Keratinocyte (primary cell): ENCODE measurements at regions not wholly inside any gene's neighbourhood (a gene's known extent, or its start where the extent isn't known, plus 50 kb on each side); places are given as distances from the start of the nearest gene placed in this dataset.

Experiments
- DNase-seq: peaks from one replicate; pipeline ENCODE4 v3.0.0-alpha.2; 2011; ENCODE audit warnings: low read depth, missing footprints, low spot score
- FAIRE-seq: peaks from 2 replicates; lab custom pipeline; 2011; peaks lifted over from hg19 to GRCh38; lab: Jason Lieb, UNC
- H2AFZ ChIP-seq: 2 replicates; pipeline ENCODE4 v1.6.0; 2012; ENCODE audit warnings: low read length, control low read depth, inconsistent platforms; ENCODE audit not compliant: control insufficient read depth
- H3K27ac ChIP-seq: 2 replicates; pipeline ENCODE4 v1.5.1; 2011; ENCODE audit warnings: low read length; ENCODE audit not compliant: control insufficient read depth, insufficient read depth
- H3K27me3 ChIP-seq: 3 replicates; pipeline ENCODE4 v1.6.0; 2011; ENCODE audit warnings: low read length; ENCODE audit not compliant: control insufficient read depth, insufficient read depth; ENCODE audit errors: extremely low read depth
- H3K36me3 ChIP-seq, 2 experiments: 2 replicates in 1 of 2; 3 replicates in 1 of 2; pipeline ENCODE4 v1.5.1; 2011; ENCODE audit warnings: low read length in 2 of 2, mild to moderate bottlenecking in 1 of 2; ENCODE audit not compliant: control insufficient read depth in 2 of 2, insufficient read depth in 2 of 2; ENCODE audit errors: extremely low read depth in 1 of 2
- H3K4me1 ChIP-seq: 3 replicates; pipeline ENCODE4 v1.5.1; 2011; ENCODE audit warnings: low read length; ENCODE audit not compliant: control insufficient read depth, insufficient read depth; ENCODE audit errors: extremely low read depth
- H3K4me2 ChIP-seq: 3 replicates; pipeline ENCODE4 v1.6.0; 2011; ENCODE audit warnings: low read depth, low read length; ENCODE audit not compliant: control insufficient read depth, insufficient read depth; ENCODE audit errors: extremely low read depth
- H3K4me3 ChIP-seq, 3 experiments: fragments of 200-600 bp in 1 of 3; sonication (generic) in 1 of 3; 2 replicates in 2 of 3; 3 replicates in 1 of 3; pipeline ENCODE4 v1.5.1; 2011 to 2016; ENCODE audit warnings: low read length in 3 of 3, mild to moderate bottlenecking in 3 of 3, control low read depth in 2 of 3, inconsistent platforms in 1 of 3, low read depth in 1 of 3, mixed read lengths in 1 of 3, mixed run types in 1 of 3, moderate library complexity in 1 of 3; ENCODE audit not compliant: control insufficient read depth in 2 of 3, insufficient read depth in 2 of 3; ENCODE audit errors: extremely low read depth in 1 of 3
- H3K79me2 ChIP-seq: 2 replicates; pipeline ENCODE4 v1.6.0; 2012; ENCODE audit warnings: low read length; ENCODE audit not compliant: control insufficient read depth, insufficient read depth
- H3K9ac ChIP-seq: 3 replicates; pipeline ENCODE4 v1.6.0; 2011; ENCODE audit warnings: low read length; ENCODE audit not compliant: control insufficient read depth, insufficient read depth; ENCODE audit errors: extremely low read depth
- H3K9me1 ChIP-seq: 3 replicates; pipeline ENCODE4 v1.6.0; 2011; ENCODE audit warnings: low read length; ENCODE audit not compliant: control insufficient read depth, insufficient read depth; ENCODE audit errors: extremely low read depth
- H3K9me3 ChIP-seq: 2 replicates; pipeline ENCODE4 v1.5.1; 2012; ENCODE audit warnings: low read depth, low read length; ENCODE audit not compliant: control insufficient read depth
- H4K20me1 ChIP-seq: 3 replicates; pipeline ENCODE4 v1.6.0; 2011; ENCODE audit warnings: low read length; ENCODE audit not compliant: control insufficient read depth, insufficient read depth; ENCODE audit errors: extremely low read depth
- CTCF ChIP-seq, 3 experiments: IDR thresholded peaks in 1 of 3; conservative IDR thresholded peaks in 1 of 3; optimal IDR thresholded peaks in 1 of 3; 2 replicates in 2 of 3; 3 replicates in 1 of 3; pipeline versions ENCODE3 to v1.5.1; 2011; ENCODE audit warnings: low read length in 3 of 3, mild to moderate bottlenecking in 3 of 3, moderate library complexity in 2 of 3, control low read depth in 1 of 3, inconsistent platforms in 1 of 3; ENCODE audit not compliant: insufficient read depth in 2 of 3; ENCODE audit errors: extremely low read depth in 1 of 3
- EZH2 ChIP-seq: IDR thresholded peaks from one replicate; pipeline ENCODE4 v1.6.1; 2012; ENCODE audit warnings: inconsistent platforms, mild to moderate bottlenecking, low read length, moderate library complexity
- dilution Hi-C: fragments of 300-500 bp; cut with MboI; formaldehyde crosslinking; loops from one replicate; pipeline ENCODE4 v1.7.0; 2020; ENCODE audit warnings: low sequenced_read_pairs; ENCODE audit not compliant: extremely low pct_ligation_motif_present

DNA sequence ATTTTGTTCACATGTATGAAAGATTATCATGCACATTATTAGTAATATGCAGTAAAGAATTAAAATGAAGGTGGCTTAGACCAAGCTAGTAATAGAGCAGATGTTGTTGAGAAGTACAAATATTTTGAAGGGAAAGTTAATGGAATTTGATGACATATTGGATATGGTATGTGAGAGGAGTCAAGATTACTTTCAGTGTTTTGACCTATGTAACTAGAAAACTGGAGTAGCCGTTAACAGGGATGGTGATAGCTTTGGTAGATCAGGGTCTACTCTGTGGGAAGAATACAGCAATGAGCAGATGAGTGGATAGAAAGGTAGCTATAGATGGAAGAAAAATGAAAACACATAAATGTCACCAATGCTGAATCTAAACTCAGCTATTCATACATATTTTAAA is 163.2 kb upstream of the LRRC7 start:
- H2AFZ ChIP-seq, result no peak overlapping the region
- H3K27me3 ChIP-seq, result no peaks in the 10 kb centered on the region
- H3K4me1 ChIP-seq, result no peaks in the 10 kb centered on the region
- no peak overlapping the region for H3K4me2 ChIP-seq
- TF ChIP-seq CTCF (optimal IDR thresholded peaks at IDR 0.05 in 1 of 3, IDR thresholded peaks at IDR 0.05 in 1 of 3, conservative IDR thresholded peaks at IDR 0.05 in 1 of 3; ENCODE audit: extremely low read depth in 1 of 3, insufficient read depth in 2 of 3, low read length in 3 of 3) (no peak), EZH2 (no peak)
- no peaks in the 10 kb centered on the region for H3K9me3 ChIP-seq
- no peak overlapping the region for H3K9ac ChIP-seq
- dilution Hi-C loops, result no loop called here
- no peak for FAIRE-seq
- H3K79me2 ChIP-seq, result no peaks in the 10 kb centered on the region
- no peaks in the 10 kb centered on the region for H4K20me1 ChIP-seq
- H3K9me1 ChIP-seq, result no peaks in the 10 kb centered on the region
- H3K4me3 ChIP-seq, result no peak overlapping the region
- H3K27ac ChIP-seq, result no peak overlapping the region
- no peak for DNase-seq
- no peaks in the 10 kb centered on the region for H3K36me3 ChIP-seq

- FAIRE-seq (no peak), DNase-seq (no peak)
- Histone ChIP-seq H3K36me3 (no peaks in the 10 kb centered on the region), H3K9me3 (no peaks in the 10 kb centered on the region), H2AFZ (no peak overlapping the region), H3K4me3 (no peak overlapping the region), H3K9ac (no peak overlapping the region), H4K20me1 (no peaks in the 10 kb centered on the region), H3K27me3 (no peaks in the 10 kb centered on the region), H3K4me1 (no peaks in the 10 kb centered on the region), H3K27ac (no peak overlapping the region), H3K9me1 (no peaks in the 10 kb centered on the region), H3K79me2 (no peaks in the 10 kb centered on the region), H3K4me2 (no peak overlapping the region)
- dilution Hi-C loops, result no loop called here
- TF ChIP-seq EZH2 (no peak), CTCF (optimal IDR thresholded peaks at IDR 0.05 in 1 of 3, IDR thresholded peaks at IDR 0.05 in 1 of 3, conservative IDR thresholded peaks at IDR 0.05 in 1 of 3; ENCODE audit: extremely low read depth in 1 of 3, insufficient read depth in 2 of 3, low read length in 3 of 3) (no peak)
Measured at GRCh38 chr1:69406244-69406643, 161.5 kb upstream of the LRRC7 start.
